HepG2 (cell line): ENCODE measurements at regions not wholly inside any gene's neighbourhood (a gene's known extent, or its start where the extent isn't known, plus 50 kb on each side); places are given as distances from the start of the nearest gene placed in this dataset.

ENCODE experiments used
- ATF7 ChIP-seq, 2 experiments: fragments of 450-650 bp in 1 of 2; sonication (generic) in 1 of 2; formaldehyde crosslinking in 1 of 2; IDR thresholded peaks; 2 replicates each; pipeline versions ENCODE4 v1.4.0 to v1.6.1; 2016 to 2020; ENCODE audit warnings: antibody characterized with exemption in 1 of 2, mild to moderate bottlenecking in 1 of 2, missing genetic modification reagents in 1 of 2
- E2F1 ChIP-seq: sonication (generic); formaldehyde crosslinking; IDR thresholded peaks from 2 replicates; pipeline ENCODE4 v1.5.0; 2020; ENCODE audit warnings: missing genetic modification reagents
- KDM1A ChIP-seq: IDR thresholded peaks from 2 replicates; pipeline ENCODE4 v1.6.1; 2016; ENCODE audit warnings: missing compliant biosample characterization
- MTERF4 ChIP-seq: sonication (generic); formaldehyde crosslinking; IDR thresholded peaks from 2 replicates; pipeline ENCODE4 v1.8.0; 2023; ENCODE audit warnings: mild to moderate bottlenecking, missing genetic modification reagents
- PBX2 ChIP-seq: IDR thresholded peaks from 2 replicates; pipeline ENCODE4 v1.6.1; 2016; ENCODE audit warnings: control low read depth
- REXO4 ChIP-seq: sonication (generic); formaldehyde crosslinking; IDR thresholded peaks from 2 replicates; pipeline ENCODE4 v1.8.0; 2022; ENCODE audit warnings: missing genetic modification reagents, mild to moderate bottlenecking, borderline replicate concordance
- ZBTB10 ChIP-seq: sonication (generic); formaldehyde crosslinking; IDR thresholded peaks from 2 replicates; pipeline ENCODE4 v1.4.0; 2020; ENCODE audit warnings: missing genetic modification reagents, borderline replicate concordance

- TF ChIP-seq ZBTB10 (CRISPR knock-in tag) = no peak
- TF ChIP-seq KDM1A (CRISPR knock-in tag) = no peak
- TF ChIP-seq REXO4 (CRISPR knock-in tag) = no peak
- no peak for TF ChIP-seq PBX2 (CRISPR knock-in tag)
- TF ChIP-seq ATF7 (IDR thresholded peaks at IDR 0.05) = no peak
- no peak for TF ChIP-seq ATF7 (CRISPR knock-in tag; IDR thresholded peaks at IDR 0.05)
- no peak for TF ChIP-seq MTERF4 (CRISPR knock-in tag)
- no peak for TF ChIP-seq E2F1
These were observed 107.9 kb downstream of the AIPL1 start (continued) for GRCh38 chr17:6327007-6327406.
